ENCODE measurements at regions not wholly inside any gene's neighbourhood (a gene's known extent, or its start where the extent isn't known, plus 50 kb on each side); places are given as distances from the start of the nearest gene placed in this dataset.

- DNase-seq (ENCODE audit: low read depth in 2 of 2): no peak
These were observed 293.1 kb upstream of the HDAC4 start for GRCh38 chr2:239693761-239694415.

- DNase-seq (ENCODE audit: low read depth in 2 of 2): no peak
These were observed 292.5 kb upstream of the HDAC4 start for GRCh38 chr2:239693330-239693729.

GRCh38 chr2:239692919-239693318 lies 292.1 kb upstream of the HDAC4 start:
- no peak for DNase-seq (ENCODE audit: low read depth in 2 of 2)

GRCh38 chr2:239692362-239692851 lies 291.6 kb upstream of the HDAC4 start:
- DNase-seq (ENCODE audit: low read depth in 2 of 2): no peak

GRCh38 chr2:239691720-239692119 lies 290.9 kb upstream of the HDAC4 start:
- no peak for DNase-seq (ENCODE audit: low read depth in 2 of 2)

- no peak for DNase-seq (ENCODE audit: low read depth in 2 of 2)
These were observed 290.1 kb upstream of the HDAC4 start for GRCh38 chr2:239690651-239691631.

GRCh38 chr2:239689985-239690384 lies 289.2 kb upstream of the HDAC4 start:
- no peak for DNase-seq (ENCODE audit: low read depth in 2 of 2)

GRCh38 chr2:239689410-239689809 lies 288.6 kb upstream of the HDAC4 start:
- DNase-seq (ENCODE audit: low read depth in 2 of 2): no peak

- DNase-seq (ENCODE audit: low read depth in 2 of 2): no peak
These were observed 288.0 kb upstream of the HDAC4 start for GRCh38 chr2:239688840-239689239.

- DNase-seq (ENCODE audit: low read depth in 2 of 2): peak in 1 of 2 donors; percentile 7
These were observed 287.4 kb upstream of the HDAC4 start for GRCh38 chr2:239688122-239688681.

- no peak for DNase-seq (ENCODE audit: low read depth in 2 of 2)
These were observed 286.6 kb upstream of the HDAC4 start for GRCh38 chr2:239687441-239687840.

GRCh38 chr2:239685965-239686364 lies 285.1 kb upstream of the HDAC4 start:
- DNase-seq (ENCODE audit: low read depth in 2 of 2): no peak

GRCh38 chr2:239685556-239685955 lies 284.7 kb upstream of the HDAC4 start:
- DNase-seq (ENCODE audit: low read depth in 2 of 2): no peak

GRCh38 chr2:239684996-239685395 lies 284.2 kb upstream of the HDAC4 start:
- DNase-seq (ENCODE audit: low read depth in 2 of 2): no peak

GRCh38 chr2:239684271-239684810 lies 283.5 kb upstream of the HDAC4 start:
- DNase-seq (ENCODE audit: low read depth in 2 of 2): no peak

GRCh38 chr2:239682518-239682917 lies 281.7 kb upstream of the HDAC4 start:
- no peak for DNase-seq (ENCODE audit: low read depth in 2 of 2)

- no peak for DNase-seq (ENCODE audit: low read depth in 2 of 2)
These were observed 278.9 kb upstream of the HDAC4 start for GRCh38 chr2:239679755-239680154.

GRCh38 chr2:239678666-239679296 lies 278.0 kb upstream of the HDAC4 start:
- DNase-seq (ENCODE audit: low read depth in 2 of 2): no peak

- no peak for DNase-seq (ENCODE audit: low read depth in 2 of 2)
These were observed 277.3 kb upstream of the HDAC4 start for GRCh38 chr2:239678186-239678490.

- DNase-seq (ENCODE audit: low read depth in 2 of 2): no peak
These were observed 276.8 kb upstream of the HDAC4 start for GRCh38 chr2:239677453-239678185.

Data from dermis microvascular lymphatic vessel endothelial cell (primary cell).